NCI-H1417 (cell line): ENCODE measurements at regions not wholly inside any gene's neighbourhood (a gene's known extent, or its start where the extent isn't known, plus 50 kb on each side); places are given as distances from the start of the nearest gene placed in this dataset.

Source experiments
- DNase-seq, 3 experiments: peaks; one replicate each; lab custom pipeline; 2025; lab: John Stamatoyannopoulos, UW

DNA sequence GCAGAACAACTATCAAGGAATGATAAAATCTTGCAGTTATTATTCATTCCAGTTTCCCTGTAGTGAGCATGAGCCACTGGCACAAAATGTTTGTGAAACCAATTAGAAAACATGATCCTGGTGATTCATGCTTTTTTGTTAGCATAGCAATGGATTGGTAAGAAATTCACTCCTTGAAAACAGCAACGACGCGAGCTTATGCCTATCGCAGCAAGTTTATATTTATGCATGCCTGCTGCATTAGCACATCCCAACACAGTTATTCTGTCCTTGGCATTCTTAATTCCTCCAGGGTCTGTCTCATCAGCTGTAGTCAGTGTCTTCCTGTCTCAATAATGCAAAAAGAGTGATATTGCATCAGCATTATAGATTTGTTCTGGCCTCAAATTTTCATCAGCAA, 975.9 kb downstream of the STIM2 start:
- no peak for DNase-seq

GRCh38 chr4:27843776-27844175, 983.1 kb downstream of the STIM2 start:
- DNase-seq, result no peak

DNA sequence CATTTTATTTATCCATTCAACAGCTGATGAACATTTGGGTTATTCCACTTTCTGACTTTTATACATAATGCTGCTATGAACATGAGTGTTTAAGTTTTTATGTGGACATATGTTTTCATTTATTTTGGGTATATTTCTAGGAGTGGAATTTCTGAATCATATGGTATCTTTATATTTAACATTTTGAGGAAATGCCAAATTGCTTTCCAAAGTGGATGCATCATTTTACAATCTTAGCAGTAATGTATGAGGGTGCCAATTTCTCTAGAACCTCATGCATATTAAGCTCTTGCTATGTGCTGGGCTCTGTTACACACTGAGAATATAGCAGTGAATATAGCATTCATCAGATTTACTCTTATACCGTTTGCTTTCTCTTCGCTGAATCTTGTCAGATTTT, 983.7 kb downstream of the STIM2 start:
- DNase-seq, result no peak

DNA sequence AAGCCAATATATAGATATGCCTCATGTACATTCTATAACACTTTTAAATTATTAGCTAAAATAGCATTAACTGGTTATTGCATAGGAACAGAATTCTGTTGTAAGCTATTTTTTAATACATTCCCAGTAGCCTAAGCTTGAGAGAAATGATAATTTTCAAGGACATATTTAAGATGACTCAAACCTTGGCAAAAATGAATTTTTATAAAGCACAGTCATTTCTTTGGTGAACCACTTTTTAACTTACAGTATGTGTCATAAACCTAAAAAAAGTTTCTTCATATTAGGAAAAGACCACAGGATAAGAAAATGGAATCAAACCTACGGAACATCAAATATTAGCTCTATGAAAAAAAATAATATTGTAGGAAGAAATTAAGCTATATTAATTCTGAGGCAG, 986.3 kb downstream of the STIM2 start:
- no peak for DNase-seq

DNA sequence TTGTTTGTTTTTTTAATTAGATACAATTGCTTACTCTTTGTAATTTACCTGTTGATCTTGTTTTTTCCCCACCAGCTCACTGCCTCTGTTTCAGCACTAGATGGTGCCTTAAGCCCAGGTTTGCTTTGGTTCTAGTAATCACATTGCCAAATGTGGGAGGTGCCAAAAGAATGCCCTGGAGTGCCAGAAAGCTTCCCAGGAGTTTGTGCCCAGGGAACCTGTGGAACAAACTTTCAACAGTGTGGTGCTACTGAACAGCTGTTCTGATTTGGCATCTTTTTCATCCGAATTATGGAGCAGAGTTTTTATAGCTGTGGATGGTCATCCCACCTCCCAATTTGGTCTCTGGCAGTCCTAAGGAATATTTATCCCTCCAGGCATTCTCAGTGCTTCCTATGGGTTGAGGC, 1000.7 kb downstream of the STIM2 start:
- DNase-seq, result peak in 2 of 3 experiments; percentile 31 to 75

DNA sequence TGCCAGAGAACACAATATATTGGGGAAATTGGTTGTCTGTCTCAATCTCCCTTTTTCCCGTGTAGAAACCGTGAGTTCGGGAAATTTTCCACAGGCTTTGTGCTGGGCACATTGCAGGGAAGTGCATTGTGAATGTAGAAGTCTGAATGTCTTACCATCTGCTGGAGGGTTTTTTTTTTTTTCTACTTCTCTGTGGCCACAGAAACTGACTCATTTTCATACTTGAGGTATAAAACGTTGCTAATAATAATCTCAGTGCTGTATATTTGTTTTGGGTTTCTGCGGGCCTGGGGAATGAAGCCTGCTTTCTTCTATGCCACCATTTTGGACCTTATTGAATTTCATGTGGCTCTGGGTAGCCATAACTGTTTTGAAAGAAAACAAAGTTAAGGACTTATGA, 1001.2 kb downstream of the STIM2 start:
- DNase-seq, result no peak

GRCh38 chr4:27873596-27873995, 1013.0 kb downstream of the STIM2 start:
- DNase-seq, result no peak

DNA sequence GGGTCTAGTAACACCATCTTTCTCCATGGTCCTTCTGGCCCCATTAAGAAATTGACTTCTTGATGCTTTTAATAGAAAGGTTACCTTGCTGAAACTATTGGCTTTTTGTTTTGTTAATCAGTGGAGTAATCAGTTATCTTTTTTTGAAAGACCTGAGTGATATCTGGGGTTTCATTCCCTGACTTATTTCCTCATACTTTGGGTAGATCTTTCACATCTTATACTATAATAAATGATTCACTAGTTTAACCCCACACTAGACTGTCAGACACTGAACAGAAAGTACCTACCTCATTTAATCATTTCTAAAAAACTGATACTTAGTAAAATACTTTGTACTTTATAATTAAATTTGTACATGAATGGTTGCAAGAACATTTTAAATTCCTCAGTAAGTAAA, 1021.1 kb downstream of the STIM2 start:
- DNase-seq, result no peak

DNA sequence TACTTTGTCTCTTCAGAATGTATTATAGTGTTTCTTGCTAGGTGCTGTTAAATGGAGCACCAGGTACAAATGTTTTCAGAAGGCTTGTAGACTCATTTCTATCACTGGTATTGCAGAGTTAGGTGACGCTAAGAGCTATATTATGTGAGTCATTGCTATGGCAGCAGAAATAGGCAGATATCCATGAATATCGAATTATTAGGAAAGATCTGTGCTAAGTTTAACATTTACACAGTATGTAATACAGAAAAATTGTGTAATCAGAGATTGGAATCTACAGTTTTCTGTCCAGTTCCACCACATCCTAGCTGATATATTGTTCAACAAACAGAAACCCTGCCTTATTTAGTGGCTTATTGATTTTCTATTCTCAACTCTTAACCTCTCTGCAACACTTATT, 1025.5 kb downstream of the STIM2 start:
- DNase-seq, result no peak

GRCh38 chr4:27887646-27888045, 1027.0 kb downstream of the STIM2 start:
- DNase-seq, result no peak

DNA sequence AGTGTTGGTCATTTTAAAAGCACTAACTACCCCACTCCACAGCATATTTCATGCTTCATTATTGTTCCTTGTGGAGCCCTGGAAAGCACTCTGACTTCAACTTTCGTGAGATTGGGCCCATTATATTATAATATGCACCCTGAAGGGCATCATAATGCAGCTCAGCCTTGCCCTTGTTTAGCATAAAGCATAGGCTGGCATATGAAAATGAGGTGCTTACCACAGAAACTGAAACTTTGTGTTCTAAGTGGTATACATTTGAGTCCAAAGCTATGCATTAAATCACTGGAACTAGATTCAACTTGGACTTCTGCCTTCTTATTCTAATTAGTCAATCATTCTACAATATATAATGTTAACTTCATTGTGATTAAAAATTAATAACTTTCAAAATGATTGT, 1027.9 kb downstream of the STIM2 start:
- DNase-seq, result no peak

DNA sequence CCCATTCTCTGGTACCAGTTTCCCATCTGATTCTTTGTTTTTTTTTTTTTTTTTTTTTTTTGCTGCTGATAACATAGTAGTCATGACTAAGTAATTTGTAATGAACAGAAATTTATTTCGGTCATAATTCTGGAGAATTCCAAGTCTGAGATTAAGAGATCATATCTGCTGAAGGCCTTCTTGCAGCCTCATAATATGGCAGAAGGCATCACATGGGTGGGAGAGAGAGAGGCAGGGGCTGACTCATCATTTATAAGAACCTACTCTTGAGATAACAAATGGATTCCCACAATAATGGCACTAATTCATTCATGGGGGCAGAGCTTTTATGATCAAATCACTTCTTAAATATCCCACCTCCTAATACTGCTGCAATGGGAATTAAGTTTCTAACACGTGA, 1034.3 kb downstream of the STIM2 start:
- no peak for DNase-seq

GRCh38 chr4:27908356-27908755, 1047.7 kb downstream of the STIM2 start:
- DNase-seq, result no peak

GRCh38 chr4:27910227-27910626, 1049.6 kb downstream of the STIM2 start:
- no peak for DNase-seq

- DNase-seq, result no peak
Observed at GRCh38 chr4:27911047-27911446, 1050.4 kb downstream of the STIM2 start.

- DNase-seq, result no peak
Observed at GRCh38 chr4:27913738-27914137, 1053.1 kb downstream of the STIM2 start.

GRCh38 chr4:27915822-27916221, 1055.2 kb downstream of the STIM2 start:
- no peak for DNase-seq

DNA sequence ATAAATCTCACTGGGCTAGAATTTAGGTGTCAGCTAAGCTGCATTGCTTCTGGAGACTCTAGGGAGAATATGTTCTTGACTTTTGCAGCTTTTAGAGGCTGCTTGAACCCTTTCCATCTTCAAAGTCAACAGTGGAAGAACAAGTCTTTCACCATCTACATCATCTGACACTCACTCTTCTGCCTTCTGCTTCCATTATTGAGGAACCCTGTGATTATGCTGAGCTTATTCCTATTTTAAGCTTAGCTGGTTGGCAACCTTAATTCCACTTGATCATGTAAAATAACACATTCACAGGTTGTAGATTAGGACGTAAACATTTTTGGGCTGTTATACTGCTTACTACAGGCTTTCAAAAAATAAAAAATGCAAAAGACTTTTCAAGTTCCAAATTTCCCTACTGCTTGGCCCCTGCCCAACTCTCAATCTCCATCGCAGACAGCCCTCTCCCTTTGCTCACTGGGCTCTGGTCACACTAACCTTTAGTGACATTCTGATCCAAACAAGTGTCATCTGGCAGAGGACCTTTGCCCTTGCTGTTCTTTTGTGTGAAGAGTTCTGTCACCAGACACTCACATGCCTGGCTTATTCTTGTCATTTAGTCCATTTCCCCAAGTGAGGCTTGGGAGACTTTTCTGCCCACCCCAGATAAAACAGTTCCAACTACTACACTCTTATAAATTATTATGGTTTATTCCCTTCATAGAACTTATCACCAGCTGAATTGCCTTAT, 1056.0 kb downstream of the STIM2 start:
- DNase-seq, result no peak

DNA sequence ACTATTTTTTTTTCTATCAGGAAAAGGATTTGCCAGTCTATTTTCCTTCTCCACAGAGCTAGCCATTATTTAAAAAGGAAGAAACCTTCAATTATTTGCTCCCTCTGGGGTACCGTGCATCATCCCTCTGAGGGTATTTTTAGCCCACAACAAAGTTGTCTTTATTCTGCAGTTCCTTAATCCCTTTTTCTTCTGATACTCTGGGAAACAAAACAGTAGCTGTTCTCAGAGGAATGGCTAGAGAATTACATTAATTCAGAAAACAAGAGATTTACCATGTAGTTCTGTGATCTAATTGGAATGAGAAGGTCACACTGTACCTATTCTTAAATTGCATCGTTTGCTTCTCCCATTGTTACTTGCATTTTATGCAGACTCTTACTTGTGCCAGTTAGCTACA, 1056.7 kb downstream of the STIM2 start:
- no peak for DNase-seq

- no peak for DNase-seq
Observed at GRCh38 chr4:27921231-27921630, 1060.6 kb downstream of the STIM2 start.

DNA sequence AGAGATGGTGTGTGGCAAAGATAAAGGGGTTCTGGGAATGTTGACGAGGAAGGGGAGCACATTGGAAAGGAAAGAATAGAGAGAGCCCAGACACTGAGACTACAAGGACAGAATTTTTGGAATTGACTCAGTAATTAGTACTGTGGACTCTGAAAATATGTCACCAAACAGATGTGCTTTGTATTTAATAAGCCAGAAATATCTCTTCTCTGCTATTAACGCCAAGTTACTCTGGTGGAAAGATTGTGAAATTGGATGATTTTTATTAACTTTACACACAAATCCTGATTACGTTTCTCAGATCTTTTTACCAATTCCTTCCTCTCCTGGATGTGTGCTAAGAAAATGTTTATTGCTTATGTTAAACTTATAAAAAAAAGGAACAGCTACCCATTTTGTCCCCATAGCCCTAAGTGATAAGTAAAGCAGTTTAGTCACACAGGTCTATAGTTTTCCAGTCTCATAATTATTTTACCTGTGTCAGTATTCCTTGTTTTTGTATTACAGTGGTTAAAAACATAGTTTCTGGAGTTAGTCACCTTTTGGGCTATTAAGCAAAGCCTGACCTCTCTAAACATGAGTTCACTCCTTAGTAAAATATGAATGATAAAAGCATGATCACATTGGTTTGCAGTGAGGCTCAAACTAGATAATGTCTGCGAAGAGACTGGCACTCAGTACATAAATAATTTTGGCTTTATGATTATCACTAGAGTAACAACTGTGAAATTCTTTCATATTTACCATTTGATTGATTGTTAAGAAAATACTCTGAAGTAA, 1068.3 kb downstream of the STIM2 start:
- DNase-seq, result no peak

GRCh38 chr4:27930291-27930690, 1069.7 kb downstream of the STIM2 start:
- no peak for DNase-seq

GRCh38 chr4:27930976-27931375, 1070.3 kb downstream of the STIM2 start:
- DNase-seq, result no peak

DNA sequence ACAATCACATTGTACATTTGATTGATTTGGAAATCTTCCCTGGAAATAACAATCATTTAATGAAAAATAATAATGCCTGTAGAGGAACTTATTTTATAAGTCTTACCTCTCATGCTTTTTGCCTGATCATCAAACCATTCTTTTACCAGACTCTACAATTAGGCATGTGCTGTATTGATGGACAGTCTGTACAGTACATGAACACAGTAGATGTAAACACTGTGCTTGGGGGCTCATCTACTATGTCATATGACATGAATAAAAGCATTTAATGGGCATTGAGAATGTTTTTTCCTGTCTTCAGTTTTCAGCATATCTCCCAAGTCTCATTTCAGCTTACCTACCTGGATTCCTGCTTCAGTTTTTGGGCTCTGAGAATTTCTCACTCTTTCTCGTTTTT, 1070.9 kb downstream of the STIM2 start:
- DNase-seq, result no peak
